ENCODE measurements at regions not wholly inside any gene's neighbourhood (a gene's known extent, or its start where the extent isn't known, plus 50 kb on each side); places are given as distances from the start of the nearest gene placed in this dataset.

DNA sequence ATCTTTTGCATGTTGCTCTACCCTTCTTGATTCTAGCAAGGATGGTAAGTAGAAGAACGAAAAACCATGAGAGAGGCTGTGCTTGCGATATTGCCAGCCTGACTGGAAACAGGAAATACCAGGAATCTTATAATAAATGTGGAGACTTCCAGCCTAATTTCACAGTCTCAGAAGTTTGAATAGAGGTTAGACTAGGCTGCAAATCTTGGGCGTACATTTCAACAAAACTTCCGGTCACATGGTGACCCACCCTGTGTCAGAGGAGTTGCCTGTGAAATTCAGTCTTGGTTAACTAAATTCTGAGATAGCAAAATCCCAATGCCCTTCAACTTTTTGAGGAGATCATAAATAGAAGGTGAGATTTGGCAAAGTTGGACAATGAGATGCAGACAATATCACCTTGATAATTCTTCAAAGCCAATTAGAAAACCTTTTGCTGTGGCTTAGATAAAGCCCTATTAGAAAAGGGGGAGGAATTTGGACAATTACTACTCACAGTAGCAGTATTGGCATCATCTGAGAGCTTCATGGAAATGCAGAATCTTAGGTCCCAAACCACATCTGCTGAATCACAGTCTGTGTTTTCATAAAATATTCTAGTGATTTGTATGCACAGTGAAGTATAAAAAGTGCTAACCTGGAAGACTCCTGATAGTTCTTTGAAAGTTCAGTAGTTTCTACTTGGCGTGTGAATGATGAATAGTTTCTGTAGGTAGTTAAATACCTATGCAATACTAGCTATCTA, 262.0 kb upstream of the JAG1 start:
- in situ Hi-C loops (cut with HindIII; ENCODE audit: low sequenced_read_pairs) = no loop called here
- DNase-seq (ENCODE audit: low spot score) = no peak

- no peak for DNase-seq (ENCODE audit: low spot score)
- in situ Hi-C loops (cut with HindIII; ENCODE audit: low sequenced_read_pairs) = no loop called here
These were observed 263.0 kb upstream of the JAG1 start for GRCh38 chr20:10936786-10937185.

DNA sequence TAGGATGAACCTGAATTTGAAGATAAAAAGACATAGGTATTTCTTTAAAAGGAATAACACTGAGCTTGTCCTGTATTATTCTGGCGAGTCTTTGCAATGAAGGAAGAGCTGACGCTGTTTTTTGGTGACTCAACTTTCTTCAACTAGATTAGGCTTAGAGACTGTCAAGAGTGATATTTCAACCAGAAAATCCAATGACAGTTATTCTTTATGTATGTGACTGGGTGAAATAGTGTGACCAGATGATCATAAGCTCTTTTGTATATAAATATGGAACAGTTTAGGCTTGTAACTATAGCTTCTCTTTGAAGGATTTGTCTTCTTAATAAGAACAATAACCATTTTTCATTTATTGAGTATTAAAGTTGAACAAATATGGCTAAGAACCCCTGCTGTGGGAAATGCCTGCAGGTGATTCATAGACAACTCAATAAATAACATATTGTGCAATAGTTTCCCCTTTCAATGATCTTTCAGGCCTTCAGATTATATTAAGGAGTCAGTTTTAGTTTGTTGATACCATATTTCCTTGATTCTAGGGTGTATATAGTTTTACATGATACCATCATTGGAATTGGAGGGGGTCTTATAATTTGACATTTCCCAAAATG, 265.6 kb upstream of the JAG1 start:
- DNase-seq (ENCODE audit: low spot score) = no peak
- in situ Hi-C loops (cut with HindIII; ENCODE audit: low sequenced_read_pairs) = no loop called here

GRCh38 chr20:10940941-10941340, 267.1 kb upstream of the JAG1 start:
- no peak for DNase-seq (ENCODE audit: low spot score)
- in situ Hi-C loops (cut with HindIII; ENCODE audit: low sequenced_read_pairs) = no loop called here

DNA sequence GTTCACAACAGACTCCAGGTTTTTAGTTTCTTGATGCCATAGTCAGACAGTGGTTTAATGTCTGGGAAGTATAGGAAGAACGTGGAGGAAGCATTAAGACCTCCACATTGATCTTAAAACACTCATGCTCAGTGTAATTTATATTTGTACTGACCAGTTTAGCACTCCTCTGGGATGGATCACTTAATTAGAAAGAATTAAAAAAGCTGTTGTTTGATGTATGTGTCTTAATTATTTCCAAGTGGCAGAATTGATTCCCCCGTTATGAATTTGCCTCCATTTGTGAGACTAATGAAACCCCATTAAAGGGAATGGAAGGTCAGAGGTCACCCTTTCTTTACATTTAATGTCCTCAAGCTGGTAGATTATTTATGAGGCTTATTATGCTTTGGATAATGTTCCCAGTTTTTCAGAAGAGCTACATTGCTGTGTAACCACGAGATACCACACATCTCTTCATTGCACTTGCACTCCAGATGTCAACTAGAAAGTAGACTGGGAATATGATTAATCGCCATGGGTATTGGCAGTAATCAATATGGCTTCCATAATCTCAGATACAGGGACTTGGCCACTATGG, 270.0 kb upstream of the JAG1 start:
- no peak for DNase-seq (ENCODE audit: low spot score)
- in situ Hi-C loops (cut with HindIII; ENCODE audit: low sequenced_read_pairs) = no loop called here

GRCh38 chr20:10946124-10946880, 272.5 kb upstream of the JAG1 start:
- in situ Hi-C loops (cut with HindIII; ENCODE audit: low sequenced_read_pairs) = no loop called here
- DNase-seq (ENCODE audit: low spot score) = no peak

GRCh38 chr20:10947726-10948125, 273.9 kb upstream of the JAG1 start:
- in situ Hi-C loops (cut with HindIII; ENCODE audit: low sequenced_read_pairs) = no loop called here

DNA sequence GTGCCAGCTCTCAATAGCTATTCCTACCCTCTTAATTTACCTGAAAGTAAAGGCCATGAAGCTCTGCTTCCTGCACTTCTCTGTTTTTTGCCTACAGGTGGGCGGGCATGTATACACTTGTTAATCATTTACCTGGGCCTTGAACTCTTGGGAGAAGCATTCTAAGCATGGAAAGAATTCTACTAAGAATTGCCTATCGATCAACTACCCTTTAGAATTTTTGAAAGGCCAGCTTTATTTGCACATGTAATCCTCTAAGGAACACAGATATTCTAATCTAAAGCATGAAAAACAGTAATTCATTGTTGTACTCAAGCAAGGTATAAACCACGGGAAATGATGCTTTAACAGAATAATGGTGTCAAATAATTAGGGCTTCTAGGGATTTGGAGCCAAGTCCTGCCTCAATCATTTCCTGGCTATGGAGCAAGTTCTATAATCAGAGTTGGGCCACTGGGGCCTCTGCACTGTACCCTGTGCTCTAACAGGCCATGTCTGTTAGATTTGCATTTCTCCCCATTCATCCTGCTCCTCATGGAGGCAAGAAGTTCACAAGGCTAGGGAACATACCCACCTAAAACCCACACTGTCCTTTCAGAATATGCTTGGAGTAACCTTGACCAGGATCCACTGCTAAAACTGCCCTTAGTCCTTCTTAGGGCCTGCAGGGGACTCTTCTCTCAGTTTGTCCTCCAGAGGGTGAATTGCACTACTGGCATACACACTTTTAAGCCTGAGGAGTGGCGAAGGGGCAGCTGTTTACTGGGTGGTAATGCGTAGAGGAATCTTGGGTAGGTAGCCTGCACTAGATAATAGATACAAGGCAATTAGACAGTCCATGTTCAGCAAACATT, 276.4 kb upstream of the JAG1 start:
- DNase-seq (ENCODE audit: low spot score) = no peak
- in situ Hi-C loops (cut with HindIII; ENCODE audit: low sequenced_read_pairs) = no loop called here

More at GRCh38 chr20:10947726-10948125, 273.9 kb upstream of the JAG1 start:
- DNase-seq (ENCODE audit: low spot score) = no peak

GRCh38 chr20:10951216-10951615, 277.4 kb upstream of the JAG1 start:
- in situ Hi-C loops (cut with HindIII; ENCODE audit: low sequenced_read_pairs) = no loop called here
- DNase-seq (ENCODE audit: low spot score) = no peak

DNA sequence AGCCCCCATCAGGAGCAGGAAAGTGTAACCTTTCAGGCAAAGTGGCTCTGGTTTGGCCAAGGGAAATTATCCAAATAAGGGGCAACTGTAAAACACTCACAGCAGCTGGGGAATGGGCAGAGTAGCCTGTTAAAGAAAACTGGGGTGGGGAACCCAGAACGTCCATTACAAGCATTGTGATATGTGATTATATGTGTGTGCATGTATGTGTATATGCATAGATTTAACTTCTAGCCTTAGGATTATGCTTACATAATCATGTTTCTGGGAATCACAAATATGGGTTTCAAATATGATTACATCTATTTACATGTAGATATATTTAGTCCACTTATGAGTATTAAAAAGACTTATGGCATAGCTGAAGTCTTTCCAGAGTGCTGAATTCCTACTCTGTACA, 278.1 kb upstream of the JAG1 start:
- no peak for DNase-seq (ENCODE audit: low spot score)
- in situ Hi-C loops (cut with HindIII; ENCODE audit: low sequenced_read_pairs) = no loop called here

DNA sequence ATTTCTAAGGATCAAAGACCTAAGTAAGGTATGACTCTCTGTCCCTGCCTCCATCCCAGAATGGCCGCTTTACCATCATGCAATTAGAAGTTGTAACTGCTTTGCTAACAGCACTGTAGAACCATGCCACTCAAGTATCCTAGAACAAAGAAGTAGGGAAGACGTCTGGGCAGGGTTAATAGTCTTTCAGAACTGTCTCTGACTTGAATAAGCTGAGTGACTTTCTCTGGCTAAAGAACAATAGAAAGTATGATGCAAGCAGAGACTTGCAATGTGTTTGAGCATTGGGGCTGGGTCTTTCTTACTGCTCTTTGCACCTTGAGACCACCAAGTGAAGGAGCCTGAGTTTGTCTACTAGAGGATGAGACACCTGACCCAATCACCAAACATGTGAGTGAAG, 279.6 kb upstream of the JAG1 start:
- in situ Hi-C loops (cut with HindIII; ENCODE audit: low sequenced_read_pairs) = no loop called here
- no peak for DNase-seq (ENCODE audit: low spot score)

DNA sequence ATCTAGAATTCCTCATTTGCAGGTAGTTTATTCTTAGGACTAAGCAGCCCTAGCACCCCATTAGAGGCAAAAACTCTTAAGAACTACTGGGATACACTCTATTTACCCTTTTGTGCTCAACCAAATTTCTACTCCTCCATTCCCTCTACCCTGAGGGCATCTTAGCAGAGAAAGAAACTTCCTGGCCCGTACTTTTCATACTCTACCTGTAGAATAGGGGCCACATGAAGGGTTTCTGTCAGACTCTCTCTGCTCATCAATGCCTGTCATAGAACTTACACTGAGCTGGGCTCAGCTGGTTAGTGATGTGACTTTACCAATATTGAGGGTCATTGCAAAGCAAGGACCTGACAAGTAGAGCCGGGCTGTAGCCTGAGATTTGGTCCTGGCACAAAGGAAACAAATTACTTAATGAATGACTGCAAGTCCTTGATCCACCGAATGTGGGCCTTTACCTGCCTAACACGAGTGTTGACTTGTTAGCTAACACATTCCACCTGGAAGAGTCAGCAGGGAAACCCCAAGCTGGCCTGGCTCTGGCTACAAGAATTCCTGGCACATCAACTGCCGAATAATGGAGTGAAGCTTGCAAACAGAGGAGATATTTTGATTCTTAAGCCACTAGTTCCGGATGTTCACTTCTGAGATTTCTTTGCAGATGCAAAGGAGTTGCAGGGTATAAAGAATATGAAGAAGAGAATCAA, 280.5 kb upstream of the JAG1 start:
- in situ Hi-C loops (cut with HindIII; ENCODE audit: low sequenced_read_pairs) = no loop called here
- DNase-seq (ENCODE audit: low spot score) = no peak

- no peak for DNase-seq (ENCODE audit: low spot score)
- in situ Hi-C loops (cut with HindIII; ENCODE audit: low sequenced_read_pairs) = no loop called here
These were observed 281.2 kb upstream of the JAG1 start for GRCh38 chr20:10954908-10955580.

GRCh38 chr20:10958279-10958678, 284.5 kb upstream of the JAG1 start:
- no peak for DNase-seq (ENCODE audit: low spot score)
- in situ Hi-C loops (cut with HindIII; ENCODE audit: low sequenced_read_pairs) = no loop called here

GRCh38 chr20:10960416-10960815, 286.6 kb upstream of the JAG1 start:
- no peak for DNase-seq (ENCODE audit: low spot score)
- in situ Hi-C loops (cut with HindIII; ENCODE audit: low sequenced_read_pairs) = no loop called here

GRCh38 chr20:10961651-10962288, 288.0 kb upstream of the JAG1 start:
- in situ Hi-C loops (cut with HindIII; ENCODE audit: low sequenced_read_pairs) = no loop called here
- DNase-seq (ENCODE audit: low spot score) = no peak

DNA sequence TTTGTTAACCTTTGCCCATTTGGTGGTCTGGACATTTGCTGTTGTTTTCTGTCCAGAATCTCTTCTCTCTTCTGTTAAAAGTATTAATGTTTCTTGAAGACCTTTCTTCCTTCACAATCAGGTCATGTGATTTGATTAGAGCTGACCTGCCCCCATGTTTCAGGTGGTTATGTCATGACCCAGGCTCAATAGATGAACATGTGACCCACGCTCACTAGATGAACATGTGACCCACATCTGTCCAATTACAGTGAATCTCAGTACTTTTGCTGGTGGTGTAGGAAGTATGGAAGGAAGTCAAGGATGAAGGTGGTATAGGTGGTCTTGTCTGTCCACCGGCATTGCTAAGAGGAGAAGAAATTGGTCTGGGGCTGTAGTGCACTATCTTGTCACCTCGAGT, 289.1 kb upstream of the JAG1 start:
- no peak for DNase-seq (ENCODE audit: low spot score)
- in situ Hi-C loops (cut with HindIII; ENCODE audit: low sequenced_read_pairs) = no loop called here
